OCI-LY7 (cell line): ENCODE measurements at regions not wholly inside any gene's neighbourhood (a gene's known extent, or its start where the extent isn't known, plus 50 kb on each side); places are given as distances from the start of the nearest gene placed in this dataset.

Experiments
- BruUV-seq: library from RNA; stranded (reverse); fragments of 400-500 nt; replicated peaks from 2 replicates; lab custom pipeline; 2021; lab: Mats Ljungman, UMichigan
- CTCF ChIA-PET: fragments of 300-600 bp; sonication (Branson Sonifier 250); formaldehyde crosslinking; loops from one replicate; lab custom pipeline; 2022; ENCODE audit warnings: antibody characterized with exemption; ENCODE audit not compliant: unreplicated experiment; lab: Charles Lee
- POLR2A ChIA-PET: fragments of 300-600 bp; sonication (Branson Sonifier 250); formaldehyde crosslinking; loops from one replicate; lab custom pipeline; 2022; ENCODE audit warnings: antibody characterized with exemption; lab: Charles Lee
- DNase-seq: peaks from one replicate; pipeline ENCODE4 v3.0.0-alpha.2; 2015; ENCODE audit warnings: low spot score
- H2AFZ ChIP-seq: fragments of 200-600 bp; sonication (generic), shearing (Covaris generic); 2 replicates; pipeline ENCODE4 v1.6.1; 2014; ENCODE audit warnings: mild to moderate bottlenecking, antibody characterized with exemption, low read length, moderate library complexity
- H3K27ac ChIP-seq: fragments of 200-600 bp; sonication (generic); 2 replicates; pipeline ENCODE4 v1.5.1; 2014; ENCODE audit warnings: mixed run types, low read depth, mild to moderate bottlenecking, moderate library complexity, low read length, inconsistent platforms; ENCODE audit not compliant: poor library complexity, severe bottlenecking
- H3K36me3 ChIP-seq: fragments of 200-600 bp; sonication (generic); 2 replicates; pipeline ENCODE4 v1.6.1; 2014; ENCODE audit warnings: mild to moderate bottlenecking, antibody characterized with exemption, low read length, moderate library complexity, mixed read lengths; ENCODE audit not compliant: insufficient read depth
- H3K4me1 ChIP-seq: fragments of 200-600 bp; sonication (generic); 2 replicates; pipeline ENCODE4 v1.5.1; 2014; ENCODE audit warnings: mild to moderate bottlenecking, low read length; ENCODE audit not compliant: insufficient read depth, poor library complexity, severe bottlenecking
- H3K4me2 ChIP-seq: fragments of 200-600 bp; sonication (generic); 2 replicates; pipeline ENCODE4 v1.6.1; 2014; ENCODE audit warnings: mild to moderate bottlenecking, low read length
- H3K4me3 ChIP-seq: fragments of 200-600 bp; sonication (generic); 2 replicates; pipeline ENCODE4 v1.5.1; 2014; ENCODE audit warnings: mild to moderate bottlenecking, low read depth, low read length; ENCODE audit not compliant: poor library complexity, severe bottlenecking
- H3K79me2 ChIP-seq: fragments of 200-600 bp; sonication (generic); 2 replicates; pipeline ENCODE4 v1.6.1; 2016; ENCODE audit warnings: low read depth, mild to moderate bottlenecking, low read length, moderate library complexity, mixed read lengths; ENCODE audit not compliant: insufficient read depth
- H3K9me2 ChIP-seq: fragments of 200-600 bp; sonication (generic); 2 replicates; pipeline ENCODE4 v1.6.1; 2016; ENCODE audit warnings: mild to moderate bottlenecking, low read length, mixed read lengths; ENCODE audit not compliant: insufficient read depth
- H3K9me3 ChIP-seq: fragments of 200-600 bp; sonication (generic); 2 replicates; pipeline ENCODE4 v1.6.1; 2014; ENCODE audit warnings: mild to moderate bottlenecking, mixed run types, low read length, mixed read lengths
- H4K20me1 ChIP-seq: fragments of 200-600 bp; sonication (generic); 2 replicates; pipeline ENCODE4 v1.6.1; 2014; ENCODE audit warnings: mild to moderate bottlenecking, antibody characterized with exemption, low read length, moderate library complexity, mixed read lengths; ENCODE audit not compliant: insufficient read depth
- CTCF ChIP-seq: fragments of 200-600 bp; sonication (generic); conservative IDR thresholded peaks from 2 replicates; pipeline ENCODE4 v1.5.1; 2014; ENCODE audit warnings: mild to moderate bottlenecking, antibody characterized with exemption, low read length, moderate library complexity, mixed read lengths
- EZH2phosphoT487 ChIP-seq: fragments of 200-600 bp; sonication (generic); IDR thresholded peaks from 2 replicates; pipeline ENCODE4 v1.6.1; 2018; ENCODE audit warnings: low read depth, borderline replicate concordance, mild to moderate bottlenecking, mixed run types, antibody characterized with exemption, low read length, moderate library complexity, mixed read lengths
- intact Hi-C: fragments of 100-400 bp; cut with micrococcal nuclease; formaldehyde crosslinking; loops from one replicate; pipeline ENCODE4 v1.10.0; 2022; ENCODE audit not compliant: unreplicated experiment

- no peak for DNase-seq
- no peaks in the 10 kb centered on the region; the same call in 1 of the 2 replicates for H3K9me2 ChIP-seq
- ChIA-PET CTCF (no interaction called here), POLR2A (no interaction called here)
- intact Hi-C loops: no loop called here
- no peaks in the 10 kb centered on the region for H3K4me1 ChIP-seq
- no peaks in the 10 kb centered on the region for H3K36me3 ChIP-seq
- no peaks in the 10 kb centered on the region for H4K20me1 ChIP-seq
- no TSS peak for BruUV-seq
- no peaks in the 10 kb centered on the region for H3K9me3 ChIP-seq
- no peak for TF ChIP-seq CTCF
- TF ChIP-seq EZH2phosphoT487: no peak
- H3K79me2 ChIP-seq: no peaks in the 10 kb centered on the region
- H3K4me2 ChIP-seq: no peak overlapping the region
- H2AFZ ChIP-seq: no peak overlapping the region
- no peak overlapping the region for H3K4me3 ChIP-seq
- no peak overlapping the region for H3K27ac ChIP-seq
Measured at GRCh38 chr14:51523243-51523642, 128.5 kb upstream of the FRMD6 start.

GRCh38 chr14:51525739-51526138 lies 126.0 kb upstream of the FRMD6 start:
- no peak for TF ChIP-seq CTCF
- no peak for TF ChIP-seq EZH2phosphoT487
- Histone ChIP-seq H2AFZ (no peak overlapping the region), H3K4me2 (no peak overlapping the region), H3K36me3 (no peaks in the 10 kb centered on the region), H3K9me2 (no peaks in the 10 kb centered on the region), H4K20me1 (no peaks in the 10 kb centered on the region), H3K27ac (no peak overlapping the region), H3K79me2 (no peaks in the 10 kb centered on the region), H3K9me3 (no peaks in the 10 kb centered on the region), H3K4me1 (no peaks in the 10 kb centered on the region), H3K4me3 (no peak overlapping the region)
- intact Hi-C loops: no loop called here
- CTCF ChIA-PET: no interaction called here
- BruUV-seq: no TSS peak
- POLR2A ChIA-PET: no interaction called here
- DNase-seq: no peak

DNA sequence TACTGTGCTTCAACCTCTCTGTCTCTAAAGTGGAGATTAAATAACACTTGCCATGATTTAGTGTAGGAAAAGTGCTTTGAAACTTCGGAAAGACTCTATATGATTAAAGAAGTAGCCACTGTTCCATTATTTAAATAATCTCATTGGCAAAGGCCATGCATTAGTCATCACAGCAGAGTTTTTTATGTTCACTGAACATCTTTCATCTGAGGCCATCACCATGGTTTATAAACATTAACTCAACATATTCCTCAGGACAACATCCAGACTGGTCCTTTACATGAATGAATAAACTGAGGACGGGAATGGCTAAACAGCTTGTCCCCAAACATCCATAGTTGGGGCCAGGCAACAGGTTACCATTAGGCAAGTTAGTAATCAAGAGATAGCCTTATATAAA lies 124.6 kb upstream of the FRMD6 start:
- Histone ChIP-seq H3K27ac (no peak overlapping the region), H4K20me1 (no peaks in the 10 kb centered on the region), H3K9me2 (no peaks in the 10 kb centered on the region), H2AFZ (no peak overlapping the region), H3K4me3 (no peak overlapping the region), H3K9me3 (no peaks in the 10 kb centered on the region), H3K36me3 (no peaks in the 10 kb centered on the region), H3K4me2 (no peak overlapping the region), H3K79me2 (no peaks in the 10 kb centered on the region), H3K4me1 (no peaks in the 10 kb centered on the region)
- ChIA-PET CTCF (no interaction called here), POLR2A (no interaction called here)
- TF ChIP-seq EZH2phosphoT487: no peak
- TF ChIP-seq CTCF: no peak
- intact Hi-C loops: no loop called here
- no TSS peak for BruUV-seq
- DNase-seq: no peak
